Smooth muscle cell (in vitro differentiated cells): ENCODE measurements at regions not wholly inside any gene's neighbourhood (a gene's known extent, or its start where the extent isn't known, plus 50 kb on each side); places are given as distances from the start of the nearest gene placed in this dataset.
"Not testable (repeated sequence)": the region's sequence is repeated elsewhere in the genome, so short reads cannot be mapped to it uniquely, and the experiment has no call there.

Source experiments
- DNase-seq: peaks from one replicate; lab custom pipeline; 2025; ENCODE audit not compliant: unreplicated experiment; lab: John Stamatoyannopoulos, UW
- H2AFZ ChIP-seq: fragments of 200-600 bp; sonication (generic); 2 replicates; pipeline ENCODE4 v1.6.0; 2016; ENCODE audit warnings: antibody characterized with exemption, low read depth, mild to moderate bottlenecking
- H3F3A ChIP-seq: fragments of 200-600 bp; sonication (generic); 2 replicates; pipeline ENCODE4 v1.6.0; 2017; ENCODE audit warnings: antibody characterized with exemption, low read depth
- H3K27ac ChIP-seq: fragments of 200-600 bp; sonication (generic); 2 replicates; pipeline ENCODE4 v1.5.1; 2016; ENCODE audit warnings: low read depth, mild to moderate bottlenecking
- H3K27me3 ChIP-seq: fragments of 200-600 bp; sonication (generic); 2 replicates; pipeline ENCODE4 v1.6.1; 2016; ENCODE audit warnings: low read depth, mild to moderate bottlenecking
- H3K36me3 ChIP-seq: fragments of 200-600 bp; sonication (generic); 2 replicates; pipeline ENCODE4 v1.5.1; 2016; ENCODE audit warnings: low read depth
- H3K4me1 ChIP-seq: fragments of 200-600 bp; sonication (generic); 2 replicates; pipeline ENCODE4 v1.5.1; 2016; ENCODE audit warnings: low read depth
- H3K4me2 ChIP-seq: fragments of 200-600 bp; sonication (generic); 2 replicates; pipeline ENCODE4 v1.6.0; 2016; ENCODE audit warnings: mild to moderate bottlenecking
- H3K4me3 ChIP-seq: fragments of 200-600 bp; sonication (generic); 2 replicates; pipeline ENCODE4 v1.5.1; 2016; ENCODE audit warnings: mild to moderate bottlenecking
- H3K79me2 ChIP-seq: fragments of 200-600 bp; sonication (generic); 2 replicates; pipeline ENCODE4 v1.6.0; 2016; ENCODE audit warnings: low read depth, mild to moderate bottlenecking
- H3K9ac ChIP-seq: fragments of 200-600 bp; sonication (generic); 2 replicates; pipeline ENCODE4 v1.6.0; 2016; ENCODE audit warnings: low read depth
- H3K9me3 ChIP-seq: fragments of 200-600 bp; sonication (generic); replicated peaks from 2 replicates; pipeline ENCODE4 v1.5.1; 2016; ENCODE audit warnings: low read depth
- H4K20me1 ChIP-seq: fragments of 200-600 bp; sonication (generic); 2 replicates; pipeline ENCODE4 v1.6.0; 2016; ENCODE audit warnings: low read depth
- WGBS: methylation state at CpG from one replicate; pipeline ENCODE4 v1.1.7; 2016; ENCODE audit warnings: low lambda C conversion rate; 5-methylcytosine and 5-hydroxymethylcytosine counted together
- TF ChIP-seq, protein P1 (sequence below): fragments of 200-600 bp; sonication (generic); IDR thresholded peaks from 2 replicates; pipeline ENCODE4 v1.5.1; 2017; ENCODE audit warnings: borderline replicate concordance, mild to moderate bottlenecking, antibody characterized with exemption; ENCODE audit not compliant: insufficient read depth, poor library complexity, severe bottlenecking

DNA sequence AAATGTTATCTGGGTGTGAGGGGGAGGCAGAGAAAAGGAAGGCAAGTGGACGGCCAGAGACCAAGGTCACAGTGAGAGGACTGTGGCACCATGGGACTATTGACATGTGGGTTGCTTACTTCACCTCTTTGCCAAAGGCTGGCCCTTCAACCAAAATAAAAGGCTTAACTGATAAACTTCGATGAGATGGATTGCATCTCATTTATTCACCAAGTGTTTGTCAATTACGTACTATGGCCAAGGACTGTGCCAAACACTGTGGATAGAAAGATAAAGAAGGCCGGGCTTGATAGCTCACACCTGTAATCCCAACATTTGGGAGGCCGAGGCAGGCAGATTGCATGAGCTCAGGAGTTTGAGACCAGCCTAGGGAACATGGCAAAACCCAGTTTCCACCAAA, 98.7 kb upstream of the CCBE1 start:
- no peaks in the 10 kb centered on the region for H3K9me3 ChIP-seq
- no peak overlapping the region for H3K4me2 ChIP-seq
- no peaks in the 10 kb centered on the region for H3K36me3 ChIP-seq
- H3K79me2 ChIP-seq = no peaks in the 10 kb centered on the region
- DNase-seq = no peak
- H3K4me1 ChIP-seq = no peaks in the 10 kb centered on the region
- H3K27ac ChIP-seq = no peak overlapping the region
- peaks cover 7% of the 10 kb centered on the region for H3K27me3 ChIP-seq
- no peak overlapping the region for H2AFZ ChIP-seq
- TF ChIP-seq, protein P1, sequence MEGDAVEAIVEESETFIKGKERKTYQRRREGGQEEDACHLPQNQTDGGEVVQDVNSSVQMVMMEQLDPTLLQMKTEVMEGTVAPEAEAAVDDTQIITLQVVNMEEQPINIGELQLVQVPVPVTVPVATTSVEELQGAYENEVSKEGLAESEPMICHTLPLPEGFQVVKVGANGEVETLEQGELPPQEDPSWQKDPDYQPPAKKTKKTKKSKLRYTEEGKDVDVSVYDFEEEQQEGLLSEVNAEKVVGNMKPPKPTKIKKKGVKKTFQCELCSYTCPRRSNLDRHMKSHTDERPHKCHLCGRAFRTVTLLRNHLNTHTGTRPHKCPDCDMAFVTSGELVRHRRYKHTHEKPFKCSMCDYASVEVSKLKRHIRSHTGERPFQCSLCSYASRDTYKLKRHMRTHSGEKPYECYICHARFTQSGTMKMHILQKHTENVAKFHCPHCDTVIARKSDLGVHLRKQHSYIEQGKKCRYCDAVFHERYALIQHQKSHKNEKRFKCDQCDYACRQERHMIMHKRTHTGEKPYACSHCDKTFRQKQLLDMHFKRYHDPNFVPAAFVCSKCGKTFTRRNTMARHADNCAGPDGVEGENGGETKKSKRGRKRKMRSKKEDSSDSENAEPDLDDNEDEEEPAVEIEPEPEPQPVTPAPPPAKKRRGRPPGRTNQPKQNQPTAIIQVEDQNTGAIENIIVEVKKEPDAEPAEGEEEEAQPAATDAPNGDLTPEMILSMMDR = no peak
- H3F3A ChIP-seq = no peaks in the 10 kb centered on the region
- 88% methylated on average over 5 of the region's 5 CpGs for WGBS
- no peak overlapping the region for H3K4me3 ChIP-seq
- no peaks in the 10 kb centered on the region for H4K20me1 ChIP-seq
- H3K9ac ChIP-seq = no peak overlapping the region

DNA sequence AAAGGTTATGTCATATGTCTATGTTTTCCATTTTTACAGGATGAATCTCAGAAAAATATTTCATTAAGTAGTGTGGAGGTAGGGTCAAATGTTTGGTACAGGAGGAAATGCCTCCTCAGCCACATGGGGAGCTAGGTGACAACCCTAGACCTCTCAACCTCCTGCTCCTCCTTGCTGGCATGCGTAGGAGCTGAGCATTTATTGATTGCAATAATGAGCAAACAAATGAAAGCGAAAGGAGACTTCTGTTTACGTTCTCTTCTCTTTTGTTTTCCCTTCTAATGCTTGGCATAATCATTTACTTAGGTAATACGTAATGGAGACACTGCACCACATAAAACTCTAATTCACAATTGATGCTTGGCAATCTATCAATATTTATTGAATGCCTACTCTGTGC, 95.1 kb upstream of the CCBE1 start:
- H3K27ac ChIP-seq = no peak overlapping the region
- peaks cover 4% of the 10 kb centered on the region for H3K27me3 ChIP-seq
- no peaks in the 10 kb centered on the region for H4K20me1 ChIP-seq
- H2AFZ ChIP-seq = no peak overlapping the region
- 93% methylated on average over 4 of the region's 4 CpGs for WGBS
- H3K9ac ChIP-seq = no peak overlapping the region
- no peaks in the 10 kb centered on the region for H3F3A ChIP-seq
- H3K4me3 ChIP-seq = no peak overlapping the region
- DNase-seq = no peak
- H3K36me3 ChIP-seq = no peaks in the 10 kb centered on the region
- H3K9me3 ChIP-seq = no peaks in the 10 kb centered on the region
- H3K79me2 ChIP-seq = no peaks in the 10 kb centered on the region
- H3K4me1 ChIP-seq = no peaks in the 10 kb centered on the region
- TF ChIP-seq, protein P1 = no peak
- H3K4me2 ChIP-seq = no peak overlapping the region

DNA sequence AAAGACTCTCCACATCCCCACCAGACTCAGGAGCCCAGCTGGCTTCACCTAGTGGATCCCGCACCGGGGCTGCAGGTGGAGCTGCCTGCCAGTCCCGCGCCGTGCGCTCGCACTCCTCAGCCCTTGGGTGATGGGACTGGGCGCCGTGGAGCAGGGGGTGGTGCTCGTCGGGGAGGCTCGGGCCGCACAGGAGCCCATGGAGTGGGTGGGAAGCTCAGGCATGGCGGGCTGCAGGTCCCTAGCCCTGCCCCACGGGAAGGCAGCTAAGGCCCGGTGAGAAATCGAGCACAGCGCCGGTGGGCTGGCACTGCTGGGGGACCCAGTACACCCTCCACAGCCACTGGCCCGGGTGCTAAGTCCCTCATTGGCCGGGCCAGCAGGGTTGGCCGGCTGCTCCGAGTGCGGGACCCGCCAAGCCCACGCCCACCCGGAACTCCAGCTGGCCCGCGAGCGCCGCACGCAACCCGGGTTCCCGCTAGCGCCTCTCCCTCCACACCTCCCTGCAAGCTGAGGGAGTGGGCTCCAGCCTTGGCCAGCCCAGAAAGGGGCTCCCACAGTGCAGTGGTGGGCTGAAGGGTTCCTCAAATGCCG, 93.2 kb upstream of the CCBE1 start:
- not testable (repeated sequence) for H3K4me2 ChIP-seq, H3K9ac ChIP-seq, H3K4me3 ChIP-seq, H3K79me2 ChIP-seq, H4K20me1 ChIP-seq, H3K27me3 ChIP-seq, H3K27ac ChIP-seq, H3F3A ChIP-seq, H3K4me1 ChIP-seq, H3K36me3 ChIP-seq, H3K9me3 ChIP-seq, DNase-seq, H2AFZ ChIP-seq
- 95% methylated on average over 30 of the region's 36 CpGs for WGBS

DNA sequence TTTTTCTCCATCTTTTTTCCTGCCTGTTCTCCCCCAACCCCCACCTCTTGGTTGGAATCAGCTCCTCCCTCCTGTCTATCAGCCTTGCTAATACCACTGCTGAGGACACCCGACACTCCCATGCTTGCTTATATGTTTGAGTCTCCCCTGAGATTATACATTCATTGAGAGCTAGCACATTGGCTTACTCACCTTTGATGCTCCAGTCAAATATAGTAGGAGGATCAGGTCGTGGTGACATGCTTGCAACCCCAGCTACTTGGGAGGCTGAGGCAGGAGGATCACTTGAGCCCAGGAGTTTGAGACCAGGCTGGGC, 91.5 kb upstream of the CCBE1 start:
- Histone ChIP-seq H3F3A (no peaks in the 10 kb centered on the region), H3K79me2 (no peaks in the 10 kb centered on the region), H3K4me3 (no peak overlapping the region), H3K9me3 (no peaks in the 10 kb centered on the region), H3K9ac (no peak overlapping the region), H3K4me1 (no peaks in the 10 kb centered on the region), H3K36me3 (no peaks in the 10 kb centered on the region), H3K27me3 (no peaks in the 10 kb centered on the region), H3K27ac (no peak overlapping the region), H3K4me2 (no peak overlapping the region), H2AFZ (no peak overlapping the region), H4K20me1 (no peaks in the 10 kb centered on the region)
- WGBS = 83% methylated on average over 2 of the region's 2 CpGs
- TF ChIP-seq, protein P1 = no peak
- no peak for DNase-seq
